ENCODE measurements at regions not wholly inside any gene's neighbourhood (a gene's known extent, or its start where the extent isn't known, plus 50 kb on each side); places are given as distances from the start of the nearest gene placed in this dataset.

GRCh38 chr14:101184104-101184455 is 280.6 kb upstream of the RTL1 start:
- TF ChIP-seq, protein P1, sequence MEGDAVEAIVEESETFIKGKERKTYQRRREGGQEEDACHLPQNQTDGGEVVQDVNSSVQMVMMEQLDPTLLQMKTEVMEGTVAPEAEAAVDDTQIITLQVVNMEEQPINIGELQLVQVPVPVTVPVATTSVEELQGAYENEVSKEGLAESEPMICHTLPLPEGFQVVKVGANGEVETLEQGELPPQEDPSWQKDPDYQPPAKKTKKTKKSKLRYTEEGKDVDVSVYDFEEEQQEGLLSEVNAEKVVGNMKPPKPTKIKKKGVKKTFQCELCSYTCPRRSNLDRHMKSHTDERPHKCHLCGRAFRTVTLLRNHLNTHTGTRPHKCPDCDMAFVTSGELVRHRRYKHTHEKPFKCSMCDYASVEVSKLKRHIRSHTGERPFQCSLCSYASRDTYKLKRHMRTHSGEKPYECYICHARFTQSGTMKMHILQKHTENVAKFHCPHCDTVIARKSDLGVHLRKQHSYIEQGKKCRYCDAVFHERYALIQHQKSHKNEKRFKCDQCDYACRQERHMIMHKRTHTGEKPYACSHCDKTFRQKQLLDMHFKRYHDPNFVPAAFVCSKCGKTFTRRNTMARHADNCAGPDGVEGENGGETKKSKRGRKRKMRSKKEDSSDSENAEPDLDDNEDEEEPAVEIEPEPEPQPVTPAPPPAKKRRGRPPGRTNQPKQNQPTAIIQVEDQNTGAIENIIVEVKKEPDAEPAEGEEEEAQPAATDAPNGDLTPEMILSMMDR (IDR thresholded peaks at IDR 0.05; ENCODE audit: low read depth, low read length), result no peak
- no peak for TF ChIP-seq EZH2phosphoT487 (IDR thresholded peaks at IDR 0.05; ENCODE audit: low read depth)

All from OCI-LY3 (cell line).